ENCODE measurements at regions not wholly inside any gene's neighbourhood (a gene's known extent, or its start where the extent isn't known, plus 50 kb on each side); places are given as distances from the start of the nearest gene placed in this dataset.

DNA sequence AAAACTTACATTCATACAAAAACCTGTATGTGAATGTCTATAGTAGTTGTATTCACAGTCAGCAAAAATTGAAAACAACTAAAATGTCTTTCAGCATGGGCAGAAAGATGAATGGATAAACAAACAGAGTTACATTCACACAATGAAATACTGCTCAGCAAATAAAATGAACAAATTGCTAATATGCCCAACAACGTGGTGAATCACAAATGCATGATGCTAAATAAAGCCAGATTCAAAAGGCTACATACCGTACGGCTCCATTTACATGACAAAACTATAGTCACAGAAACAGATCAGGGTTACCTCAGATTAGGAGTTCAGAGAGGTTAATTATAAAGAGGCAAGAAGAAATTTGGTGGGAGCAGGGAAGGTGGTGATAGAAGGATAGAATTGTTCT lies 100.7 kb upstream of the KCTD3 start:
- DNase-seq (ENCODE audit: low spot score): no peak

DNA sequence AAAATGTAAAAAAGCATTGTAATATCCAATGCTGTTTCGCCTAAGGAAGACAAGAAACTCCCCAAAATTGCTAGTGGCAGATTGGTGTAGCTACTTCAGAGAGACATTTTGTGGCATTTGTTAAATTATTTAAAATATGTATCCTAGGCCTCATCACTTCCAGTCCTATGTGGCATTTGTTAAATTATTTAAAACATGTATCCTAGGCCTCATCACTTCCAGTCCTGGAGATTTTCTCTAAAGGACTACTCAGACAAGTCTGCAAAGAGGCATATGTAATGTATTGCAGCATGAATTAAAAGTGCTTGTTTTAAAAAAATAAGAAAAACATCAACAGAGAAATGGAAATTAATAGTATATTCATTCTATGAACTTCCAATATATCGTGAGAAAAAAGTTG lies 95.6 kb upstream of the KCTD3 start:
- DNase-seq (ENCODE audit: low spot score): no peak

DNA sequence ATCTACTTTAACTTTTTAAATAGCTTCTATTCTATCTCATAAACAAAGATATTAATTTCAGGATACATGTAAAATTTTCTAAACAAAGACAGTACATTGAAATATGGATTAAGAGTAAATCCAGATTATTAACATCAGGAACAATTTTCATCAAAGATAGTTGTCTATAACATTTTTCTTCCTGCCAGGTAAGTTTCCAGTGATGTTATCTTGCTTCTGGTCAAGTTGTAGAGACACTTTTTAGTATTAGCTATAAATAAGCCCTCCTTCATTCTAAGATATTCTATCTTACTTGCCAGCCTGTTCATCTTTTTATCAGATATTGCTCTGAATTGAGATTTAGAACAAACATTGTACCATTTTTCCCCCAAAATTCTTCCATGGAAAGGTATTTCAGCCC lies 94.4 kb upstream of the KCTD3 start:
- DNase-seq (ENCODE audit: low spot score): no peak

DNA sequence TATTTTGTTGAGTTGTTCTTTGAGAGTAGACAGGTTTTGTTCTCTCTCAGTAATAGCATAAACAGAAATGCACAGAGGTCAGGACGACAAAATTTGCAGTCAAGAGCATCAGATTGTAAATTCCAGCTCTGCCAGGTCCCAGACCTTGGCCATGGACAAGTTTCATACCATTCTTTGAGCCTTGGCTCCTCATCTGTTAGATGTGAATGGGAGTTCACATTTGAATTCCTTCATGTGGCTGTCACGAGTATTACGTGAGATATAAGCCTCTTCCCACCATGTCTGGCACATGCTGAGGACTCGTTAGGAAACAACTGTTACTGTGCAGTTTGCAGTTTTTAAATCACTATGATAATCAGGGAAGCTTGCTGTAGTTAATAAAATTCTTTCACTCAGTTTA lies 93.2 kb upstream of the KCTD3 start:
- DNase-seq (ENCODE audit: low spot score): peak; percentile 49

DNA sequence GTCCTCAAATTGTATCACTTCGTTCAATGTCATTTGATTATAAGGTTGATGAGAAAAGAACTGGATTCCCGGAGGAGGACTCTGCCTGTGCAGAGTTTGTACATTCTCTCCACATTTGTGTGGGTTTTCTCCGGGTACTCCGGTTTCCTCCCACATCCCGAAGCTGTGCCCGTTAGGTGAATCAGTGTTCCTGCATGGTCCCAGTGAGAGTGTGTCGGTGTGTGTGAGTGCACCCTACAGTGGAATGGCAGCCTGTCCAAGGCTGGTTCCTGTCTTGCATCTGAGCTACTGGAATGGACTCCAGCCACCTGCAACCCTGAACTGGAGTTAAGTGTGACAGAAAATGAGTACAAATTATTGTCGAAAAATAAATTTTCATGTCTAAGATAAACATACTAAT lies 92.2 kb upstream of the KCTD3 start:
- no peak for DNase-seq (ENCODE audit: low spot score)

DNA sequence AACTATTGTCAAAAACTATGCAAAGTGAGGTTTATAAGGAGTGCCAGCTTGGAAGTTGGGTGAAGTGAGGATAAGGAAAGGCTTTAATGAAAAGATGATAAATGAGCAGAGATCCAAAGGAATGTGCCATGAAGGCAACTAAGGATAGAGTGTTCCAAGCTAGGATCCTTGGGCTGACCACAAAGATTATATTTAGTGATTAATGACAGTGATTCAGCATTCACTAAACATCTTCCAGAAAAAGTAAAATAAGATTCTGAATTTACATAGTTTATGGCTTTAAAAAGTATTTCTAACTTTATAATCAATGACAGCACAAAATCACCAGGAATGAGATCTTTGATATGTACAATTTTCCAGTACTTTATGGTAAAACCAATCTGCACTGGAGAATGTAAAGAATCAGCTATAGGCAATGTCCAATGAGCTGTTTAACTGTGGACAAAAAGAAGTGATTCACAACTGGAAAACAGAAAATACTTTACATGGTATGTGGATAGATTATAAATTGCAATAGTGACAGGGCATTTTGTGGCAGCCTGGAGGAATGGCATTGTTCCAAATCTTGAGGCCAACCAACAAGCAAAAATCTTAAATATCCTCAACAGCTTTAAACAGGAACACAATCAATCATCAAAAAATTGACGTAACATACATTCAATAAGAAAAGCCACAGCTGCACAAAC lies 91.2 kb upstream of the KCTD3 start:
- DNase-seq (ENCODE audit: low spot score): peak; percentile 85

DNA sequence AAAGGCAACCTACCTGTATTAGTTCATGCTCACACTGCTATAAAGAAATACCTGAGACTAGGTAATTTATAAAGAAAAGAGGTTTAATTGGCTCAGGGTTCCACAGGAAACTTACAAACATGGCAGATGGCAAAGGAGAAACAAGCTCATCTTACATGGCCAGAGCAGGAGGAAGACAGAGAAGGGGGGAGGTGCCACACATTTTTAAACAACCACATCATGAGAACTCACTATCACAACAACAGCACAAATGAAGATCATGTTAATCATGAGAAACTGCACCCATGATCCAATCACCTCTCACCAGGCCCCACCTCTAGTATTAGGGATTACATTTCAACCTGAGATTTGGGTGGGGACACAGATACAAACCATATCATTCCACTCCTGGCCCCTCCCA lies 90.6 kb upstream of the KCTD3 start:
- no peak for DNase-seq (ENCODE audit: low spot score)

DNA sequence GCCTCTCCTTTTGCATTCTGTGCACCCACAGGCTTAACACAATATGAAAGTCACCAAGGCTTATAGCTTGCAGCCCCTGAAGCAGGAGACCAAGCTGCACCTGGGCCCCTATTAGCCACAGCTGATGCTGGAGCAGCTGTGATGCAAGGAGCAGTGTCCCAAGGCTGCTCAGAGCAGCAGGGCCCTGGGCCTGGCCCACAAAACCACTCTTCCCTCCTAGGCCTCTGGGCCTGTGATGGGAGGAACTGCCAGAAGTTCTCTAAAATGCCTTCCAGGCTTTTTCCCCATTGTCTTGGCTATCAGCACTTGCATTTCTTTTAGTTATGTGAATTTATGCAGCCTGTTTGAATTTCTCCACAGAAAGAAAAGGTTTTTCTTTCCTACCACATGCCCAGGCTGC lies 89.5 kb upstream of the KCTD3 start:
- DNase-seq (ENCODE audit: low spot score): no peak

DNA sequence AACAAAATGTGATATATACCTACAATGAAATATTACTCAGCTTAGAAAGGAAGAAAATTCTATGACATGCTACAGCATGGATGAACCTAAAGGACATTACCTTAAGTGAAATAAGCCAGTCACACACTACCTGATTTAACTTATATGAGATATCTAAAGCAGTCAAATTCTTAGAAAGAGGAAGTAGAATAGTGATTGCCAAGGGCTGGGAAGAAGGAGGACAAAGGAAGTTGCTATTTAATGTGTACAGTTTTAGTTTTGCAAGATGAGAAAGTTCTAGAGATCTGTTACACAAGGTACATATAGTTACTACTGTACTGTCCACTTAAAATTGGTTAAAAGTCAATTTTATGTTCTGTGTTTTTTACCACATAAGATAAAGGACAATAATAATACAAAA lies 87.5 kb upstream of the KCTD3 start:
- DNase-seq (ENCODE audit: low spot score): no peak

DNA sequence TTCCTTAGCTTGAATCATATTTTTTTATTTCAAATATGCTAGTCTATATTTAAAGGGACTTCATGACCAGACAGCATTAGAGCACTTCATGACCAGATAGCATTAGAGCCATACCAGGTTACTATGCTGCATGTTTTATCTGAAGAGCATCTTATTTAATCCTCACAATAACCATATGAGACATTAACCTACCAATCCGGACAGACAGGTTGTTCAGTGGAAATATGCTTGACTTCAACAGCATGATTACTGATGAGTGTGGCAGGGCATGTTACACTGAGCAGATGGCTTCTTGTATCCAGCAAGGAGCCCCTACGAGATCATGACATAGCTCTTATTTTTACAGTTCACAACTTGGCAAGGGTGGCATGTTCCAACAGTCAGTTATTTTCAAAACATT lies 85.0 kb upstream of the KCTD3 start:
- DNase-seq (ENCODE audit: low spot score): no peak

DNA sequence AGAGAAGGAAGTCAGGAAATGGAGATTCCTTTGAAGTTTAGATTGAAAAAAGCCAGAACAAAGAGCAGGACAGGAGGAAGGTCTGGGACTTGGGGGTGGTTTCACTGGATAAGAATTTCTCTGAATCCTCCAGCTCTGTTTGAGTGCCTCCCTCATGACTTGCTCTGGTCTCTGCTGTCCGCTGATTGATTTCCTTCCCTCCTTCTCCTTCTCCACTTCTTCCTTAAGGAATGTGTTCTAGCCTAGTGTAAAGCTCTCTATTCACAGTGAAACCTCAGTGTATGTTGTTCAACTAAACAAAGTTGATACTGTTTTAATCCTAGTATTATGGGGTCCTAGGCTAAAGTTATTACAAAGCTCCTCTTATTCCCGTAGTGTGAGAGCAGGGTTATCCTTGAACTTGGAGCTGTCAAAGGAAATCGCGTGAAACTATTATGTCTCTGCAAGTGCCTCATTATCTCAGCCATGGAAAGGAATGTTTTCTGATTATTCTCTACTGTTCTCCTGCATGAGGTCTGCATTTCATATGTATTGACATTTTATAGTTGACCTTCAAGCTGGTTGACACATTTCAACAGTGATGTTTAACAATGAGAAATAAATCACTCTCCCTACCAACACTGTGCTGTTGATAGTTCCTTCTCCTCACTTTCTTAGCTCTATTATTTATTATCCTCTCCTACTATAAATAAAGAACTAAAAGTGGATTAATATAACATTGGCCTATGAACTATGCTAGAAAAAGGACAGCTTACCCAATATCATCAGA lies 82.7 kb upstream of the KCTD3 start:
- DNase-seq (ENCODE audit: low spot score): no peak

DNA sequence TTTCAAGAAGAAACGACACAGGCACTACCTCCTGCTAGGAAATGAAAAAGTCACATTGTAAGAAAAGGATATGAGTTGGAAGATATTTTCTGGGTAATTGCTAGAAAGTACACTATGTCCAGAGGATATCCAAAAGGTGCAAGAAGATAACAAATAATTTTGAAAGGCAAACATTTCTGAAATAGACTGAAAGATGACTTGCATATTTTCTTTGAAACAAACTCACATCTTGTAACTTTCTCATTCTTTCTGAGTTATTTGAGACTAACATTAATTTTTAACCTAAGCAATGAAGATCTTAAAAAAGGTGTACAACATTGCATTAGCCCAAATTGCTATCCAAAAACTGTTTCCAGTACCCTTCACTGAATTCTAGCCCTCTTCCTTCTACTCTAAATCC lies 79.6 kb upstream of the KCTD3 start:
- no peak for DNase-seq (ENCODE audit: low spot score)

DNA sequence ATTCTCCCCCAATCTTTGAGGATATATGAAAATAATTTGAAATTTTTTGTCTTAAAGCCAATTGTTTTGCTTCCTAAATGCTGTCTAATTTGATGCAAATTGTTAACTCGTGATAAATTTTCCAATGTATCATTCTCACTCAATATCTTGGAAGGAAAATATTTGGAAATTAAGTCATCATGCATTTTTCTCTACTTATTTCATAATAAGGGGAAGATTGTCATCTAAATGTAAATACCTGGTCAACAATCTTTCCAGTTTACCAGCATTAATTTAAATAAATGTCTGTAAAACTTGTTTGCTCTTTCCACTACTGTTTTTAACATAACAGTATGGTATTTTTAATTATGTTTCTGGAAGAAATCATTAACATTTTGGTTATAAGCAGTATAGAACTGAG lies 78.3 kb upstream of the KCTD3 start:
- no peak for DNase-seq (ENCODE audit: low spot score)

DNA sequence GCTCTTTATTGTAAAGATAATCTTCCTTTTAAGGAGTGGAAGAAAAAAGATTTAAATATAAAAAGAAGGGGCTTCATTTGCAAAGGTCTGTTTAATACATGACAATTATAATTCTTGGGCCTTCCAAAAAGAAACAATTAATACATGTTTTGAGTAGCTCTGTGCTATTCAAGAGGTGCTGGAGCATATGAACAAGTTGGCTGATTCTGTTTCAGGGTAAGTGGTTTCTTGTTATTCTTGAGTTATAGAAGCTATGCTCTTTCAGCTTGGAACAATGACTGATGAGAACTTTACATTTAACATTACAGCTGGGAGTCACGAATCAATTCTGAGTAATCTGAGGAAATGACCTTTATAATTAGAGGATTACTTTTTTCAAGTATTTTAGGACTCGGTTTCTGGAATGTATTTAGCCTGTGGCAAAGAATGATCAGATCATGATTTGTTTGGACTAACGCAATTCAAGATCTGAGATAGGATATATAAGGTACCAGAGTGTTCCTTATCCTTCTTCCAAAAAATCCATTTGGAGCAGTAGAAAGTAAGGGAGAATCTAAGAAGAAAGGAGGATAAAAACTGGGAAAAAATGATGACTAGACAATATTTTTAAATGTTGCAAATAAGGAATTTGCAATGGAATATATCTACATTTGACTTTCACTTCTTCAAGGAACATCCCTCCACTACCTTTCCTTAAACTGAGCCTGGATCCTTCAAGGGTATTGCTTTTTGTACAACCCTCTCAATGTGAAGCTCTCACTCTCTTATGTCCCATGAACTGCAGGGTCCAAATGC lies 77.1 kb upstream of the KCTD3 start:
- no peak for DNase-seq (ENCODE audit: low spot score)

DNA sequence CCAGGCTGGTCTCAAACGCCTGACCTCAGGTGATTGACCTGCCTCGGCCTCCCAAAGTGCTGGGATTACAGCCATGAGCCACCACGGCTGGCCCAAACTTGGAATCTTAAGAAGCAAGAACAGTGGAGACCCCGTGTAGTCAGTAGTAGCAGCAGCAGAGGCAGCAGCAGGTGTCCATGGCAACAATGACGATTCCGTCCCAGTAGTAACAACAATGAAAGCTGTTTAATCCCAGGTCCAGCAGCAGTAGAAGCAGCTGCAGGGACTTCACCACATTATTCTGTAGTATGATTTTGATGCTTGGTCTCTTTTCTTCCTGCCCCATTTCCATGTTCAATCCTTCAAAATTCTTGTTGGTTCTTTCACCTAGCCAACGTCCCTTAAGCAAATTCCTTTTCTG lies 69.6 kb upstream of the KCTD3 start:
- no peak for DNase-seq (ENCODE audit: low spot score)

DNA sequence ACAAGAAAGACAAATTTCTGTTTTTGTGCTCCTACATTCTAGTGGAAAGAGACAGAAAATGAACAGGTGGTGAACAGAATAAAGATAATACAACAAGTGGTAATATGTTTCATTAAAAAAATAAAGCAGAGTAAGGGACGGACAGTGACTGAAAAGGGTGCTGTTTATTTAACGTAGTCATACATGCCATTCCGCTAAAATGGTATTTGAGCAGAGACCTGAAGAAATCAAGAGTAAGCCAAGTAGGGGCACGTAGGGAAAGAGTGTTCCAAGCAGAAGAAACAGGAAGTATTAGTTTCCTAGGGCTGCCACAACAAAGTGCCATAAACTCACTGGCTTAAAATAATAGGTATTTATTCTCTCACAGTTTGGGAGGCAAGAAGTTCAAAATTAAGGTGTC lies 65.6 kb upstream of the KCTD3 start:
- no peak for DNase-seq (ENCODE audit: low spot score)

DNA sequence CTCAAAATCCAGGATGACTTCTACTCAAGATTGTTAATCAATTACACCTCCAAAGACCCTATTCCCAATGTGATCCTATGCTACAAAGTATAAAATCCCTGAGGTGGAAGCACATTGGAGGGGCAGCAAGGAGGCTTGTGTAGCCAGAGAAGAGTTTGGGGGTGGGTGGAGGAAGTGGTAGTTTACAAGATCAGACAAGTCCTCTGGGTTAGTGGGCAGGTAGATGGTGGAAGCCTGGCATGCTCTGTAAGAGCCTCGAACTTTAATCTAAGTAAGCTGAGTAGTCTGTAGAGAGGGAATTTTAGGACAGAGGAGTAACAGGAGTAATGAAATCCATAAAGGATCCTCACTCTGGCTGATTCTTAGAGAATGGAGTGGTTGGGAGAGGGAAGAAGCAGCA lies 65.0 kb upstream of the KCTD3 start:
- DNase-seq (ENCODE audit: low spot score): no peak

DNA sequence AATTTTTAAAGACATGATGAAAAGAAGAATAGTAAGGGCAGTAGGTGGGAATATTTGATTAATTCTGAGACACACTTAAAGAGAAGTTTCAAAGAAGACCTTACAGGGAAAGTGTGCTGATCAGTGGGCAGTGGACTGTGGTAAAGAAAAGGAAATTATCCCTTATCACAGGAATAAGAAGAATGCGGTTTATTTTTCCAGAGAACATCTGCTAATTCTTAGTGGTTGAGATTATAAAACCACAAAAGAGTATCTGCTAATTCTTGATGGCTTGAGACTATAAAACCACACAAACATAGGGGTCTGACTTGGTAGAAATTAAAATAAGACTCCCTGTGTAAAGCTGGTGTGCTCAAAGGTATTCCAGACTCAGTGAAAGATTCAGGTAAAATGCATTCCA lies 60.0 kb upstream of the KCTD3 start:
- peak; percentile 5 for DNase-seq (ENCODE audit: low spot score)

DNA sequence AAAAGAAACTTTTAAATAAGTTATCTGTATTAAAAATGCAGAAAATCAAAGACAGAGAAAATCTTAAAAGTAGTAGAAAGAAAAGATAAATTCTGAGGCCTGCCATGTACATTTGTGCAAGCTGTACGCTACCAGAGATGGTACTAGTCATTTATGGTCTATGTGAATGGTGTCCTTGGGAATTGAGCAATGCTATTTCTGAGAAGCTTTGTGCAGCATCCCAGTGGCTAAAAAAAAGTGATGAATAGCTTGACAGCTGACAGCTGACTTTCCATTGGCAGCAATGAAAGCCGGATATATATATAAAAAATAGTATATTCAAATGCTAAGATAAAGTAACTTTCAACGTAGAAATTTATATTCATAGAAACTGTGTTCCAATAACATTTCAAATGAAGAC lies 58.8 kb upstream of the KCTD3 start:
- DNase-seq (ENCODE audit: low spot score): no peak
